HG03571 (cell line): ENCODE measurements at regions not wholly inside any gene's neighbourhood (a gene's known extent, or its start where the extent isn't known, plus 50 kb on each side); places are given as distances from the start of the nearest gene placed in this dataset.

ENCODE experiments used
- ATAC-seq: cut with Tn5 transposase; IDR thresholded peaks from one replicate; pipeline ENCODE4 v1.9.1; 2021; ENCODE audit not compliant: unreplicated experiment

- ATAC-seq = no peak
Measured at GRCh38 chr9:86460216-86461002, 106.2 kb upstream of the TUT7 start.

DNA sequence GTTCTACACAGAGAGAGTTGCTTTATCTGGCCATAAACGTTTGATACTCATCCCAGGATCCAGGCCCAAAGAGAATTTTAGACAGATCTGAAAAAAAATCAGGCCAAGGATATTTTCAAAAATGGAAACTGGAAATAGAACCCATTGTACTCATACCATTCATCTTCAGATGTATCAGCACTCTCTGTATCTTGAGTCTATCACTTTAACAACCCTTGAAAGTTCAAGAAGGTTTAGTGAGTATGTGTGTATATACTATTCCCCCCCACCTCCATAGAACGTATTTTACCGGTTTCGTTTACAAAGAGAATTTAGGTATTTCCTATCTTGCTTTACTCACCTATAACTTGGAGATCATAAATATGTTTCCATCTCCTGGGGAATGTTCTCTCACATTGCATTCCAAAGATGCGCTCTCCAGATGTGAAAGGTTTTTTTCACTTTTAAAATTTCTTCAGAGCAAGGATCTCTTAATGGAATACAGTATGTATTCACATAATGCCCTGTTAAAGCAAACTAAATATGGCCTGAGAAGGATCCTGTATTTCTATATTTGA is 105.5 kb upstream of the TUT7 start:
- no peak for ATAC-seq

- no peak for ATAC-seq
Measured at GRCh38 chr9:86459191-86459590, 105.0 kb upstream of the TUT7 start.

DNA sequence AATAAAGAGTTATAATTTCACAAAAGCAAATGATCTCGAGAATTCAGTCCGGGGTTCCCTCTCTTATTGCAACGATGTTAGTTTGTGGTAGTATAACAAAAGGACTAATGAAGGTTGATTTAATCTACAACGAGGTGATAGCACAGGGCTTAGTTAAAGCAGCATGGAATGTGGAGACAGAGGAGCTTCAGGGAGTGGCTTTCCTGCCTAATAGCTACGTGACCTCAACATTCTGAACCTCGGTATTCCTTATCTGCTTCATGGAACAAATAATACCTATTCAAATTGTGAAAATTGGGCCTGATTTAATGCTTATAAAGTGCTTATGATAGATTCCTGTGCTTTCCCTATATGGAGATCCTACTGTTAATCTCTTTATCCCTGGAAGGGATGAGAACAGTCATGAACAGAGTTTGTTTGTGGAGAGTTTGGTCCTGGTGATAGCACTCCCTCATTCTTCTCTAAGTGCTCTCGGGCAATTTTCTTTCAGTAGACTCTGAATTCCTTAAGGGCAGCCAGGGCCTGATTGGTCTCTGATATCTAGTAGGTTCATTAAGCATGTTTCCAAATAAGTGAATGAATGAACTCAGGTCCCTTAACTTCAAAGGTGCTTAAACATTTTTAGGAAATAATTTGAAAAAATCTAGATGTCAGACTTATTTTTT is 104.1 kb upstream of the TUT7 start:
- ATAC-seq = no peak

- ATAC-seq = no peak
Measured at GRCh38 chr9:86456416-86456815, 102.2 kb upstream of the TUT7 start.

- no peak for ATAC-seq
Measured at GRCh38 chr9:86454701-86455615, 100.7 kb upstream of the TUT7 start.

DNA sequence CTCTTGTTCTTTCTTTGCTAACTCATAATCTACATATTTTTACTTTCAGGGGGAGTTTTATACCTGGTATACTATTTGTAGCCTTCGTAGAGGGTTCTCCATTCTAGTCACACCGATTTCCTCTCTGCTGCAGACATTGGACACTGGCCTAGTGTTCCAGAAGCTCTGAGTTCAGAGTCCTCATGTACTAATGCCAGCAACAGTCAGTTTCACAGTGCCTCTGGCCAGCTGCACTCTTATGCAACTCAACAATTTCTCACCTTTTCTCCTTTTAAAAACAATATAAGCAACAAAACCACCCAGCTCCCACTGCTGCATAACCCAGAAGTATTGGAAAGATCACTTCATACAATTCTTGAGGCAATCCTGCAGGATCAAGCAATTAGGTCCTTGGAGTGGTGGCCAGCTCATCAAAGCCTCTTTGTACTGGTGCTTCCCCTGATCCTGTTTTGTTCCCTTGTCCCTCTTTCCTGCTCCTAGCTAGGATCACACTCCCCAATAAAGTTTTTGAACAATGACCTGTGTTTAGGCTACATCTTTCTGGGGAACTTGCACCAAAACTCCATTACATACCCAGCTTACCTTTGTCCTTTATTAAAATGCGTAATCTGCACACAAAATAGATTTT is 98.1 kb upstream of the TUT7 start:
- ATAC-seq = no peak

DNA sequence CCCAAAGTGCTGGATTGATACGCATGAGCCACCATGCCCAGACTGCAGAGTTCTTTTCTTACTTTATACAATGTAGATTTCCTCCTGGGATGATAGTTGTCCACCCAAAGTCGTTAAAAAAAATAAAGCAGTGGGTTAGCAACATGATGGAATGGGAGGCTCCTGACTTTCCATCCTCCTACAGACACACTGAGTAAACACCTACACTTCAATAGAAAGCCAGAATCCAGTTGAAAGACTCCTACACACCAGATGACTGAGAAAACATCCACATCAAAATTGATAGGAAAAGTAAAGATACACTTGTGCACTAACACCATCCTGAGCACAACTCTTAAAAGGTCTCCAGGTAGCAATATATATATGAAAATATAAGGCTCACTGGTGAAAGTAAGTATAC is 95.0 kb upstream of the TUT7 start:
- ATAC-seq = no peak

- ATAC-seq = no peak
Measured at GRCh38 chr9:86445671-86446070, 91.5 kb upstream of the TUT7 start.

GRCh38 chr9:86443992-86444391 is 89.8 kb upstream of the TUT7 start:
- no peak for ATAC-seq

- no peak for ATAC-seq
Measured at GRCh38 chr9:86434039-86434726, 80.0 kb upstream of the TUT7 start.

DNA sequence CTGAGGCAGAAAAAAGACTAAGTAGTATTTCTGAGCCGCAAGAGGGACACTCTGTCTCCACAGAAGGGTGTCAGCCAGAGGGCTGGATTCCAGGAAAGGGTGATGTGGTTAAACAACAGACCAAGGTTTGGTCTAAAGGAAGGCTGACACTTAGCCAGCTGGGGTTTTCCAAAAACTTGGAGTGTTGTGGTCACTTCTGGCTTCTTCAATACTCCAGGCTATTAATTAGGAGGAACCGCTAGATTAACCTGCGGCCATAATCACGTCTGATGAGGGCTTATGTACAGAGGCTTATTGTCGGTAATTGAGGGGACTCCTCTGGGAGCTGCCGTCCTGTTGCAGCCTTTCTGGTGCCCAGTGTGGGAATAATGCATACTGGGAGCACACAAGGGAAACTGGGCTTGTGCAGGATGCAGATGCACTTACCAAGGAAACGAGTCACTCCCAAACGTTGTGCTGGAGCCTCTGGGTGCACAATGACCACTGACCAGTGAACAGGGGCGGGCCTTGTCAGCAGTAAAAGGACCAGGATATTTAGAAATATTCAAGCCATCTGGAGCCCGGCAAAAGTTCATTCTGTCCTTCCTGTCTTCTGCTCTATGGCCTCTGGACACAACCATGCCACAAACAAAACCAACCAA is 70.2 kb upstream of the TUT7 start:
- no peak for ATAC-seq

DNA sequence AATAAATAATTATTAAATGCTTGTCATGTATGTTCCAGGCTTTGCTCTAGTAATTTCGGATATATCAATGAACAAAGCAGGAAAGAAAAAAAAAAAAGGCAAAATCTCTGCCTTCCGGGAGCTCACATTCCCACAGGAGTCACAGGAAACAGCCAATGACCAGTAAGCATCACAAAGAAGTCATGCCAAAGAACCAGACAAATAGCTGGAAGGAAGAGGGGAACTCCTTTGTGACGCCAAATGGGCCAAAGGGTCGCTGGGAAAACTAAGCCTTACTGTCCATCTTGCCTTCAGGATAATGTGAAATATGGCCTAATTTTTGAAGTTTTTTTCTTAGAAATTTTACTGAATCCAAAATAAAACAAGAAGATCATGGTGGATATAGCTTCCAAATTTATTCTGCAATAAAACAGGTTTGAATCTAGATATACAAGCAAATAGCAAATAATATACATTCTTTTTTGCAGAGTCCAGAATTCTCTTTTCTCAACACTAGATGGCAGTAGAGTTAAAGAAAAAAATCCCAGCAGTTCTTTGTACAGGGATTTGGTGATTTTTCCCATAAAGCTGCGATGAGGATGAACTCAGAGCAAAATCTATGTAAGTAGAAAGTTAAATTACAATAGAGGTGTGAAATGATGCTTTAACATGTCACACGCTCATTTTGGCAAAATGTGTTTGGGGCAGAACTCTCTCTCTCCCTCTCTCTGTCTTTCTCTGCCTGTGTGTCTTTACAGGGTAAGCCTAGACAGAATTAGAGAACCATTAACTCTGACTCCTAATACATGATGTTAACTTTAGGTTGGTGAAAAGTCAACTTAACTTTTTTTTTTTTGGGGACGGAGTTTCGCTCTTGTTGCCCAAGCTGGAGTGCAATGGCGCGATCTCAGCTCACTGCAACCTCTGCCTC is 60.0 kb upstream of the TUT7 start:
- ATAC-seq = no peak

DNA sequence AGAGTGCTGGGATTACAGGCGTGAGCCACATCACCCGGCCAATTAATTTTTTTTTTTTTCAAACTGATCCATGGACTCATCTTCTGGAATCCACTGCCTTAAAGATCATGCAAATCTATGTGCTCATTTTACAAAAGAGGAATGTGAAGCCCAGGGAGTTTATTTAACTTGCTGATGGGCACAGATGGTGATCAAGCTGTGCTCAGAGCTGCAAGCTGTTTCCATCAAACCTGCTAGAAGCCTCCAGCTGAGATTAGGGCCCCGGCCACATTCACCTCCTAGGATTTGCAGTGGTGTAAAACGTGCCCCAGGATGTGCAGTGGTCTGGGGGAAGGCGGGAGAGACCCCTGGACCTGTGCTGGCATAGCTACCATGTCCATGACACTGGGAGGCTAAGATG is 56.1 kb upstream of the TUT7 start:
- no peak for ATAC-seq

DNA sequence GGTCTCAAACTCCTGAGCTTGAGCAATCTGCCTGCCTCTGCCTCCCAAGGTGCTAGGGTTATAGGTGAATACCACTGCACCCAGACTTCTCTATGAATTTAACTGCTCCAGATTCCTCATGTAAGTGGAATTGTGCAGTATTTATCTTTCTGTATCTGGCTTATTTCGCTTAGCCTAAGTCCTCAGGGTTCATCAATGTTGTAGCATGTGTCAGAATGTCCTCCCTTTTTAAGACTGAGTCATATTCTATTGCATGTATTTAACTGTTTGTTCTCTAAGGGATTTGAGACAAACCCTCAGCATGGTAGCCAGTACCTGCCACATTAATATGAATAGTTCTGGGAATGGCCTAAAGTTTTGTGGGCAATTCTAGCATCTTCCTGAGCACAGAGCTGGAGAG is 53.9 kb upstream of the TUT7 start:
- no peak for ATAC-seq

DNA sequence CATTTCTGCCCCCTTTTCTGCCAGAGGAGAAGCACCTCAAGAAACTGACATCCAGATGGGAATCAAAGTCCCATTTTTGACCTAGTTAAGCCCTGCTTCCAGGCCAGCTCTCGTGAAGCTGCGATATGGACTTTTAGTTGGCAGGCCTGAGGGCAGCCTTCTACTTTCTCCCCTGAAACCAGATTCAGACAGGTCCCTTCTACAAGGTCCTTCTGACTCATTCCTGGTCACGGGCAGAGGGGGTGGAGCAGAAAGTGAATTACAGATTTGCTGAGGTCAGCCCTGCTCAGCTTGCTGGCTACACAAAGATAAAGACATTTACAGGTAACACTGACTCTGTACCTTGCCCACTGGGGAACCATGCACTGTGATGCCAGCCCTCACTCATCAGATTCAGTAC is 52.8 kb upstream of the TUT7 start:
- no peak for ATAC-seq

DNA sequence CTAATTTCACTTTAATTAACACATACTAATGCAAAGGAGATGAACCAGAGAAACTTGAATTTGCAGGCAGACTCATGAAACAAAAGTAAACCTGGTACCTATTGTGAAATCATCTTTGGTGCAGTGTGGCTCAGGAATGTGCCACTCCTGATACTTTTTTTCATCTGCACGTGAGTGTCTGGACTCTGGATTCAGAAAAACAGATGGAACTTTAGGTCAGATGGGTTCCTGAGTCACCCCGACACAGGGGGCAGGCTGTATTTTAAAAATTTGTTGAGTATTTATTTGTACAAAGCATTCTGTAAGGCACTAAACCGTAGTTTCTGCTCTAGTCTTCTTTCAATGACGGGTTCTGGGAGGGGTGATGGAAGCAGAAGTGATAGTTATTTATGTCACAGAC is 52.2 kb upstream of the TUT7 start:
- ATAC-seq = no peak

DNA sequence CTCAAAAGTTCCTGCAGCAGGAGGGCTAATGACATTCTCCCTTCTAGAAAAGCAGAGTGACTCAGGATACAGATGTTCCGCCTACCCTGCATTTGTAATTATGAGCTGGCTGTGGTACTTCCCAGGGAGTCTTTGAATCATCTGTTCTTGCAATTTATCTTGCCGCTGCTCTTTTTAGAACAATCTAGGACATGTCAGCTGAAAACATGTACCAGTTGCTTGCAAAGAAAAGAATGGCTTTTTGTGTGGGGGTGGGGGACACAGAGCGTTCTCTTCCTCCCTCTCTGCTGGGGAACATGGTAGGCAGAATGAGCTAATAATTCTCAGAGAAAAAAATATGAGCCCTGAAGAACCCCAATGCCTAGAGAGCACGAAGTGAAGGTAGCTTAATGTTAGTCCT is 51.7 kb upstream of the TUT7 start:
- ATAC-seq = no peak

- no peak for ATAC-seq
Measured at GRCh38 chr9:86405086-86405491, 50.9 kb upstream of the TUT7 start.
